C4-2B (cell line): ENCODE measurements at regions not wholly inside any gene's neighbourhood (a gene's known extent, or its start where the extent isn't known, plus 50 kb on each side); places are given as distances from the start of the nearest gene placed in this dataset.

Experiments used
- CTCF ChIP-seq: fragments of 450-650 bp; conservative IDR thresholded peaks from 2 replicates; pipeline ENCODE4 v1.5.1; 2017; ENCODE audit warnings: mild to moderate bottlenecking
- ZFX ChIP-seq: fragments of 450-650 bp; IDR thresholded peaks from 2 replicates; pipeline ENCODE4 v1.6.1; 2017

- no peak for TF ChIP-seq CTCF
- no peak for TF ChIP-seq ZFX
Observed at GRCh38 chr3:163943664-163944063, 1134.6 kb downstream of the SI start.
